Activated CD8-positive, alpha-beta T cell treated with anti-CD3 and anti-CD28 coated beads for 36 hours (primary cell): ENCODE measurements at regions not wholly inside any gene's neighbourhood (a gene's known extent, or its start where the extent isn't known, plus 50 kb on each side); places are given as distances from the start of the nearest gene placed in this dataset.

Experiments
- ATAC-seq: fragments of 200-7000 bp; cut with Tn5 transposase; one replicate; pipeline ENCODE4 v1.10.0; 2021; ENCODE audit warnings: mild to moderate bottlenecking, moderate library complexity
- CTCF ChIA-PET: fragments of 350-600 bp; sonication (Branson Sonifier 250); formaldehyde crosslinking; loops from one replicate; lab custom pipeline; 2021; ENCODE audit warnings: antibody characterized with exemption; lab: Charles Lee
- POLR2A ChIA-PET: fragments of 350-600 bp; sonication (Branson Sonifier 250); formaldehyde crosslinking; loops from one replicate; lab custom pipeline; 2021; ENCODE audit warnings: antibody characterized with exemption; lab: Charles Lee
- DNase-seq: peaks from one replicate; pipeline ENCODE4 v3.0.0-alpha.2; 2020
- H3K27ac Mint-ChIP-seq: one replicate; pipeline ENCODE4 v1.8.0; 2021; ENCODE audit warnings: mild to moderate bottlenecking, mixed read lengths
- H3K27me3 Mint-ChIP-seq: one replicate; pipeline ENCODE4 v1.8.0; 2021; ENCODE audit warnings: mixed read lengths
- H3K36me3 Mint-ChIP-seq: one replicate; pipeline ENCODE4 v1.8.0; 2021; ENCODE audit warnings: low read depth, mixed read lengths
- H3K4me1 Mint-ChIP-seq: one replicate; pipeline ENCODE4 v1.8.0; 2021; ENCODE audit warnings: low read depth, mixed read lengths
- H3K4me3 Mint-ChIP-seq: one replicate; pipeline ENCODE4 v1.8.0; 2021; ENCODE audit warnings: mild to moderate bottlenecking, moderate library complexity, mixed read lengths
- H3K9me3 Mint-ChIP-seq: one replicate; pipeline ENCODE4 v1.8.0; 2021; ENCODE audit warnings: mixed read lengths
- CTCF ChIP-seq: fragments of 200-600 bp; IDR thresholded peaks from one replicate; pipeline ENCODE4 v1.8.0; 2022; ENCODE audit warnings: antibody characterized with exemption, mild to moderate bottlenecking
- intact Hi-C: fragments of 100-400 bp; cut with micrococcal nuclease; formaldehyde crosslinking; loops from one replicate; pipeline ENCODE4 v1.10.0; 2022

GRCh38 chr20:16158090-16158975, 414.9 kb downstream of the KIF16B start:
- no peak for TF ChIP-seq CTCF
- Mint-ChIP-seq H3K36me3 (no peaks in the 10 kb centered on the region), H3K27ac (no peak overlapping the region), H3K9me3 (peaks cover 14% of the 10 kb centered on the region), H3K4me3 (no peak overlapping the region), H3K27me3 (no peaks in the 10 kb centered on the region), H3K4me1 (no peaks in the 10 kb centered on the region)
- ChIA-PET POLR2A (no interaction called here), CTCF (no interaction called here)
- DNase-seq (no peak), ATAC-seq (no peak)
- intact Hi-C loops, result no loop called here

- no peak overlapping the region for H3K27ac Mint-ChIP-seq
- no peak for ATAC-seq
- no peak overlapping the region for H3K4me3 Mint-ChIP-seq
- H3K36me3 Mint-ChIP-seq, result no peaks in the 10 kb centered on the region
- ChIA-PET POLR2A (no interaction called here), CTCF (no interaction called here)
- peaks cover 1% of the 10 kb centered on the region for H3K27me3 Mint-ChIP-seq
- H3K9me3 Mint-ChIP-seq, result peaks cover 9% of the 10 kb centered on the region
- H3K4me1 Mint-ChIP-seq, result no peaks in the 10 kb centered on the region
- TF ChIP-seq CTCF, result no peak
- DNase-seq, result no peak
- intact Hi-C loops, result no loop called here
Observed at GRCh38 chr20:16147916-16148315, 425.3 kb downstream of the KIF16B start.

- Mint-ChIP-seq H3K4me1 (no peaks in the 10 kb centered on the region), H3K4me3 (no peak overlapping the region), H3K36me3 (no peaks in the 10 kb centered on the region), H3K9me3 (peaks cover 12% of the 10 kb centered on the region), H3K27me3 (peaks cover 1% of the 10 kb centered on the region), H3K27ac (no peak overlapping the region)
- POLR2A ChIA-PET, result no interaction called here
- TF ChIP-seq CTCF, result no peak
- CTCF ChIA-PET, result no interaction called here
- intact Hi-C loops, result no loop called here
- ATAC-seq, result no peak
- no peak for DNase-seq
Observed at GRCh38 chr20:16147216-16147615, 426.0 kb downstream of the KIF16B start.

- no peak for DNase-seq
- Mint-ChIP-seq H3K9me3 (peaks cover 9% of the 10 kb centered on the region), H3K27ac (no peak overlapping the region), H3K4me3 (no peak overlapping the region), H3K4me1 (no peaks in the 10 kb centered on the region), H3K27me3 (peaks cover 1% of the 10 kb centered on the region), H3K36me3 (no peaks in the 10 kb centered on the region)
- ATAC-seq, result no peak
- intact Hi-C loops, result no loop called here
- TF ChIP-seq CTCF, result no peak
- POLR2A ChIA-PET, result no interaction called here
- CTCF ChIA-PET, result no interaction called here
Observed at GRCh38 chr20:16145919-16146318, 427.3 kb downstream of the KIF16B start.

GRCh38 chr20:16143596-16143995, 429.7 kb downstream of the KIF16B start:
- H3K27me3 Mint-ChIP-seq, result no peaks in the 10 kb centered on the region
- intact Hi-C loops, result no loop called here
- H3K27ac Mint-ChIP-seq, result no peak overlapping the region
- ATAC-seq, result no peak
- TF ChIP-seq CTCF, result no peak
- no peak overlapping the region for H3K4me3 Mint-ChIP-seq
- POLR2A ChIA-PET, result no interaction called here
- CTCF ChIA-PET, result no interaction called here
- no peak for DNase-seq
- peaks cover 4% of the 10 kb centered on the region for H3K9me3 Mint-ChIP-seq
- H3K36me3 Mint-ChIP-seq, result no peaks in the 10 kb centered on the region
- H3K4me1 Mint-ChIP-seq, result no peaks in the 10 kb centered on the region
